ENCODE measurements at regions not wholly inside any gene's neighbourhood (a gene's known extent, or its start where the extent isn't known, plus 50 kb on each side); places are given as distances from the start of the nearest gene placed in this dataset.

- no peak for TF ChIP-seq POLR2A (IDR thresholded peaks at IDR 0.05)
- no peak for TF ChIP-seq CTCF (IDR thresholded peaks at IDR 0.05)
Observed at GRCh38 chr11:70581991-70582885, 183.9 kb downstream of the CTTN start.
